Endothelial cell of umbilical vein (primary cell): ENCODE measurements at regions not wholly inside any gene's neighbourhood (a gene's known extent, or its start where the extent isn't known, plus 50 kb on each side); places are given as distances from the start of the nearest gene placed in this dataset.

ENCODE experiments used
- CTCF ChIP-seq, 2 donors: IDR thresholded peaks; 1 replicate in 1 of 2; 2 replicates in 1 of 2; pipeline ENCODE4 v1.5.1; 2011; ENCODE audit warnings: low read length in 2 of 2, mild to moderate bottlenecking in 2 of 2, moderate library complexity in 2 of 2, control low read depth in 1 of 2, inconsistent platforms in 1 of 2, low read depth in 1 of 2; ENCODE audit not compliant: insufficient read depth in 1 of 2; ENCODE audit errors: extremely low read depth in 1 of 2
- POLR2A ChIP-seq: IDR thresholded peaks from 2 replicates; pipeline ENCODE4 v1.6.1; 2012; ENCODE audit warnings: low read depth, mild to moderate bottlenecking, control low read depth, low read length
- POLR2AphosphoS5 ChIP-seq: IDR thresholded peaks from 2 replicates; pipeline ENCODE4 v1.6.1; 2012; ENCODE audit warnings: low read depth, mild to moderate bottlenecking, control low read depth, low read length, moderate library complexity; ENCODE audit not compliant: insufficient read depth

DNA sequence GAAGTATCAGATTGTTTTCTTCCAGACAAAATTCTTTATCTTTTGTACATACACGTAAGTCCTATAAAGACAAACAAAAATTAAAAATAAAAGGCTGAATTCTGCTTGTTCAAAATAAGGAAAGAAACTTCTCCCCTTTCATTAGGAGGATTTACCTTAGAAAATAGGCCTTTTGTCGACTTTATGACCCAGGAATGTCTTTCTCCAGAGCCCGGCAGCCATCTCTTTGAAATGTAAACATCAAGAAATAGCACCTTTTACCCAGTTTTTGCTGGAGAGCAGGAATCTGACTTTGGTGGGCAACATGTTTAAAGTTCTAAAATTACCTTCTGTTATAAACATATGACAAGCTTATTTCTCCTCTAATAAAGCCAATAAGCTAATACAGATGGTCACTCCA is 373.0 kb upstream of the FTMT start:
- TF ChIP-seq CTCF (IDR thresholded peaks at IDR 0.05; ENCODE audit: extremely low read depth in 1 of 2, insufficient read depth in 1 of 2, low read depth in 1 of 2, low read length in 2 of 2) (no peak), POLR2A (no peak), POLR2AphosphoS5 (no peak)
